Breast epithelium (tissue), 4 donors: ENCODE measurements at regions not wholly inside any gene's neighbourhood (a gene's known extent, or its start where the extent isn't known, plus 50 kb on each side); places are given as distances from the start of the nearest gene placed in this dataset.

ENCODE experiments used
- DNase-seq, 2 donors: peaks; one replicate each; pipeline ENCODE4 v3.0.0-alpha.2; 2019; ENCODE audit warnings: low spot score in 2 of 2
- H3K27ac ChIP-seq, 2 donors: fragments of 200-600 bp; sonication (generic) in 1 of 2; one replicate each; pipeline ENCODE4 v1.5.1; 2016 to 2019; ENCODE audit warnings: mild to moderate bottlenecking in 1 of 2
- H3K27me3 ChIP-seq, 2 donors: fragments of 200-600 bp; sonication (generic) in 1 of 2; one replicate each; pipeline versions ENCODE4 v1.5.1 to v1.6.0; 2017 to 2019; ENCODE audit warnings: control low read depth in 1 of 2, mild to moderate bottlenecking in 1 of 2
- H3K36me3 ChIP-seq: fragments of 200-600 bp; one replicate; pipeline ENCODE4 v1.5.1; 2019
- H3K4me1 ChIP-seq, 2 donors: fragments of 200-600 bp; sonication (generic); one replicate each; pipeline ENCODE4 v1.5.1; 2016 to 2019; ENCODE audit warnings: control low read depth in 1 of 2
- H3K4me3 ChIP-seq, 3 donors: fragments of 200-600 bp; sonication (generic); 1 replicate in 2 of 3; 2 replicates in 1 of 3; pipeline ENCODE4 v1.5.1; 2016 to 2019; ENCODE audit warnings: mild to moderate bottlenecking in 3 of 3, moderate library complexity in 2 of 3
- H3K9me3 ChIP-seq, 2 donors: fragments of 200-600 bp; sonication (generic) in 1 of 2; one replicate each; pipeline ENCODE4 v1.5.1; 2016 to 2019; ENCODE audit warnings: control low read depth in 1 of 2
- CTCF ChIP-seq, 3 donors: fragments of 450-650 bp; IDR thresholded peaks; one replicate each; pipeline ENCODE4 v1.5.1; 2016 to 2017; ENCODE audit warnings: antibody characterized with exemption in 3 of 3, mild to moderate bottlenecking in 3 of 3, moderate library complexity in 3 of 3
- POLR2A ChIP-seq: fragments of 450-650 bp; IDR thresholded peaks from one replicate; pipeline ENCODE4 v1.6.1; 2016; ENCODE audit warnings: antibody characterized with exemption, mild to moderate bottlenecking, moderate library complexity
- POLR2AphosphoS5 ChIP-seq, 3 donors: sonication (generic); formaldehyde crosslinking; IDR thresholded peaks; one replicate each; pipeline ENCODE4 v1.6.1; 2017; ENCODE audit warnings: antibody characterized with exemption in 3 of 3
- intact Hi-C: fragments of 100-400 bp; cut with DNase I; formaldehyde crosslinking; loops from one replicate; pipeline ENCODE4 v1.15.1; 2023; ENCODE audit warnings: low total_unique reads

GRCh38 chr2:18723219-18723618, 133.8 kb upstream of the NT5C1B start:
- DNase-seq, result no peak
- intact Hi-C loops, result no loop called here
- no peak for TF ChIP-seq POLR2A
- no peak for TF ChIP-seq POLR2AphosphoS5 (IDR thresholded peaks at IDR 0.05)
- TF ChIP-seq CTCF (IDR thresholded peaks at IDR 0.05), result no peak
- Histone ChIP-seq H3K4me1 (no peaks in the 10 kb centered on the region), H3K4me3 (no peak overlapping the region), H3K27ac (no peak overlapping the region), H3K27me3 (no peaks in the 10 kb centered on the region), H3K9me3 (no peaks in the 10 kb centered on the region), H3K36me3 (no peaks in the 10 kb centered on the region)

GRCh38 chr2:18722101-18722500, 132.7 kb upstream of the NT5C1B start:
- intact Hi-C loops, result no loop called here
- Histone ChIP-seq H3K27ac (no peak overlapping the region), H3K36me3 (no peaks in the 10 kb centered on the region), H3K4me1 (no peaks in the 10 kb centered on the region), H3K9me3 (no peaks in the 10 kb centered on the region), H3K4me3 (no peak overlapping the region), H3K27me3 (no peaks in the 10 kb centered on the region)
- DNase-seq, result no peak
- TF ChIP-seq CTCF (IDR thresholded peaks at IDR 0.05), result no peak
- no peak for TF ChIP-seq POLR2AphosphoS5 (IDR thresholded peaks at IDR 0.05)
- TF ChIP-seq POLR2A, result no peak

- Histone ChIP-seq H3K36me3 (no peaks in the 10 kb centered on the region), H3K9me3 (no peaks in the 10 kb centered on the region), H3K4me3 (no peak overlapping the region), H3K27ac (no peak overlapping the region), H3K27me3 (no peaks in the 10 kb centered on the region), H3K4me1 (no peaks in the 10 kb centered on the region)
- intact Hi-C loops, result no loop called here
- no peak for DNase-seq
- TF ChIP-seq POLR2A (no peak), POLR2AphosphoS5 (IDR thresholded peaks at IDR 0.05) (no peak), CTCF (IDR thresholded peaks at IDR 0.05) (no peak)
Measured at GRCh38 chr2:18721038-18721922, 131.9 kb upstream of the NT5C1B start.

- DNase-seq, result no peak
- intact Hi-C loops, result no loop called here
- Histone ChIP-seq H3K27ac (no peak overlapping the region), H3K4me1 (no peaks in the 10 kb centered on the region), H3K27me3 (no peaks in the 10 kb centered on the region), H3K9me3 (no peaks in the 10 kb centered on the region), H3K36me3 (no peaks in the 10 kb centered on the region), H3K4me3 (no peak overlapping the region)
- TF ChIP-seq CTCF (IDR thresholded peaks at IDR 0.05) (no peak), POLR2AphosphoS5 (IDR thresholded peaks at IDR 0.05) (no peak), POLR2A (no peak)
Measured at GRCh38 chr2:18719978-18720775, 130.8 kb upstream of the NT5C1B start.

- Histone ChIP-seq H3K9me3 (peaks cover 0 to 8% of the 10 kb centered on the region in 2 donors), H3K27ac (no peak overlapping the region), H3K4me3 (no peak overlapping the region), H3K4me1 (no peaks in the 10 kb centered on the region), H3K27me3 (no peaks in the 10 kb centered on the region), H3K36me3 (no peaks in the 10 kb centered on the region)
- no peak for TF ChIP-seq CTCF (IDR thresholded peaks at IDR 0.05)
- no peak for DNase-seq
- intact Hi-C loops, result no loop called here
Measured at GRCh38 chr2:18708203-18708715, 118.9 kb upstream of the NT5C1B start.
